HG02763 (cell line): ENCODE measurements at regions not wholly inside any gene's neighbourhood (a gene's known extent, or its start where the extent isn't known, plus 50 kb on each side); places are given as distances from the start of the nearest gene placed in this dataset.
"Not testable (repeated sequence)": the region's sequence is repeated elsewhere in the genome, so short reads cannot be mapped to it uniquely, and the experiment has no call there.

Experiments
- ATAC-seq: cut with Tn5 transposase; IDR thresholded peaks from one replicate; pipeline ENCODE4 v1.9.1; 2021; ENCODE audit warnings: mild to moderate bottlenecking, moderate library complexity; ENCODE audit not compliant: unreplicated experiment

- ATAC-seq = no peak
Measured at GRCh38 chr2:180927030-180927686, 53.2 kb upstream of the UBE2E3 start.

GRCh38 chr2:180925700-180926099 is 54.7 kb upstream of the UBE2E3 start:
- no peak for ATAC-seq

- ATAC-seq = no peak
Measured at GRCh38 chr2:180924063-180924462, 56.3 kb upstream of the UBE2E3 start.

GRCh38 chr2:180910831-180911665 is 69.4 kb upstream of the UBE2E3 start:
- no peak for ATAC-seq

GRCh38 chr2:180907731-180908130 is 72.7 kb upstream of the UBE2E3 start:
- no peak for ATAC-seq

- ATAC-seq = no peak
Measured at GRCh38 chr2:180905461-180905860, 74.9 kb upstream of the UBE2E3 start.

GRCh38 chr2:180905002-180905401 is 75.4 kb upstream of the UBE2E3 start:
- ATAC-seq = no peak

GRCh38 chr2:180901331-180901730 is 79.1 kb upstream of the UBE2E3 start:
- no peak for ATAC-seq

- ATAC-seq = no peak
Measured at GRCh38 chr2:180893752-180894151, 86.7 kb upstream of the UBE2E3 start.

- ATAC-seq = no peak
Measured at GRCh38 chr2:180892091-180892490, 88.3 kb upstream of the UBE2E3 start.

- ATAC-seq = no peak
Measured at GRCh38 chr2:180891360-180891759, 89.0 kb upstream of the UBE2E3 start.

GRCh38 chr2:180890781-180891180 is 89.6 kb upstream of the UBE2E3 start:
- ATAC-seq = no peak

- no peak for ATAC-seq
Measured at GRCh38 chr2:180882959-180883358, 97.4 kb upstream of the UBE2E3 start.

GRCh38 chr2:180876506-180876905 is 103.9 kb upstream of the UBE2E3 start:
- ATAC-seq = no peak

- ATAC-seq = no peak
Measured at GRCh38 chr2:180873219-180873618, 107.2 kb upstream of the UBE2E3 start.

GRCh38 chr2:180872781-180873180 is 107.6 kb upstream of the UBE2E3 start:
- not testable (repeated sequence) for ATAC-seq

GRCh38 chr2:180872255-180872654 is 108.2 kb upstream of the UBE2E3 start:
- ATAC-seq = no peak

GRCh38 chr2:180871649-180872048 is 108.8 kb upstream of the UBE2E3 start:
- no peak for ATAC-seq

- no peak for ATAC-seq
Measured at GRCh38 chr2:180849851-180850250, 130.6 kb upstream of the UBE2E3 start.

GRCh38 chr2:180848393-180848792 is 132.0 kb upstream of the UBE2E3 start:
- no peak for ATAC-seq

GRCh38 chr2:180846756-180847472 is 133.5 kb upstream of the UBE2E3 start:
- ATAC-seq = no peak

GRCh38 chr2:180842461-180842860 is 137.9 kb upstream of the UBE2E3 start:
- ATAC-seq = no peak
